ENCODE measurements at regions not wholly inside any gene's neighbourhood (a gene's known extent, or its start where the extent isn't known, plus 50 kb on each side); places are given as distances from the start of the nearest gene placed in this dataset.

GRCh38 chr4:126986828-126987227, 645.9 kb upstream of the INTU start:
- H2AFZ ChIP-seq (ENCODE audit: low read depth, low read length) = no peak overlapping the region
- no peaks in the 10 kb centered on the region for H3K27me3 ChIP-seq (ENCODE audit: insufficient read depth, low read length, poor library complexity)
- no peak overlapping the region for H3K4me2 ChIP-seq (ENCODE audit: insufficient read depth, low read length)
- DNase-seq (no peak), ATAC-seq (ENCODE audit: insufficient read depth, low read depth) (no peak)
- no peaks in the 10 kb centered on the region for H3K4me1 ChIP-seq (ENCODE audit: insufficient read depth, low read length)
- no peaks in the 10 kb centered on the region for H3K9me3 ChIP-seq (ENCODE audit: insufficient read depth, low read length, severe bottlenecking)
- no peaks in the 10 kb centered on the region for H4K20me1 ChIP-seq (ENCODE audit: insufficient read depth, low read length)
- H3K27ac ChIP-seq (ENCODE audit: low read length) = no peak overlapping the region
- no peaks in the 10 kb centered on the region for H3K79me2 ChIP-seq (ENCODE audit: insufficient read depth, low read length)
- TF ChIP-seq EZH2 (IDR thresholded peaks at IDR 0.05; ENCODE audit: borderline replicate concordance, low read depth, low read length, severe bottlenecking) (no peak), CTCF (IDR thresholded peaks at IDR 0.05; ENCODE audit: borderline replicate concordance, extremely low read depth, low read length, poor library complexity, severe bottlenecking) (no peak)
- no peaks in the 10 kb centered on the region for H3K36me3 ChIP-seq (ENCODE audit: insufficient read depth, low read length)
- no peak overlapping the region for H3K9ac ChIP-seq (ENCODE audit: low read depth, low read length)
- no peak overlapping the region for H3K4me3 ChIP-seq (ENCODE audit: low read depth in 1 of 2, low read length in 2 of 2)

GRCh38 chr4:126991965-126992364, 640.8 kb upstream of the INTU start:
- no peak overlapping the region for H3K4me3 ChIP-seq (ENCODE audit: low read depth in 1 of 2, low read length in 2 of 2)
- H3K27me3 ChIP-seq (ENCODE audit: insufficient read depth, low read length, poor library complexity) = no peaks in the 10 kb centered on the region
- H3K4me1 ChIP-seq (ENCODE audit: insufficient read depth, low read length) = no peaks in the 10 kb centered on the region
- H4K20me1 ChIP-seq (ENCODE audit: insufficient read depth, low read length) = no peaks in the 10 kb centered on the region
- H3K9ac ChIP-seq (ENCODE audit: low read depth, low read length) = no peak overlapping the region
- H3K36me3 ChIP-seq (ENCODE audit: insufficient read depth, low read length) = no peaks in the 10 kb centered on the region
- H2AFZ ChIP-seq (ENCODE audit: low read depth, low read length) = no peak overlapping the region
- no peaks in the 10 kb centered on the region for H3K9me3 ChIP-seq (ENCODE audit: insufficient read depth, low read length, severe bottlenecking)
- TF ChIP-seq EZH2 (IDR thresholded peaks at IDR 0.05; ENCODE audit: borderline replicate concordance, low read depth, low read length, severe bottlenecking) = no peak
- no peak for TF ChIP-seq CTCF (IDR thresholded peaks at IDR 0.05; ENCODE audit: borderline replicate concordance, extremely low read depth, low read length, poor library complexity, severe bottlenecking)
- H3K27ac ChIP-seq (ENCODE audit: low read length) = no peak overlapping the region
- H3K4me2 ChIP-seq (ENCODE audit: insufficient read depth, low read length) = no peak overlapping the region
- no peak for ATAC-seq (ENCODE audit: insufficient read depth, low read depth)
- no peak for DNase-seq
- no peaks in the 10 kb centered on the region for H3K79me2 ChIP-seq (ENCODE audit: insufficient read depth, low read length)

- no peak overlapping the region for H2AFZ ChIP-seq (ENCODE audit: low read depth, low read length)
- ATAC-seq (ENCODE audit: insufficient read depth, low read depth) (no peak), DNase-seq (no peak)
- no peaks in the 10 kb centered on the region for H3K36me3 ChIP-seq (ENCODE audit: insufficient read depth, low read length)
- no peak overlapping the region for H3K4me3 ChIP-seq (ENCODE audit: low read depth in 1 of 2, low read length in 2 of 2)
- no peak overlapping the region for H3K27ac ChIP-seq (ENCODE audit: low read length)
- H3K9me3 ChIP-seq (ENCODE audit: insufficient read depth, low read length, severe bottlenecking) = no peaks in the 10 kb centered on the region
- no peaks in the 10 kb centered on the region for H3K27me3 ChIP-seq (ENCODE audit: insufficient read depth, low read length, poor library complexity)
- TF ChIP-seq EZH2 (IDR thresholded peaks at IDR 0.05; ENCODE audit: borderline replicate concordance, low read depth, low read length, severe bottlenecking) (no peak), CTCF (IDR thresholded peaks at IDR 0.05; ENCODE audit: borderline replicate concordance, extremely low read depth, low read length, poor library complexity, severe bottlenecking) (no peak)
- no peaks in the 10 kb centered on the region for H3K79me2 ChIP-seq (ENCODE audit: insufficient read depth, low read length)
- H3K4me1 ChIP-seq (ENCODE audit: insufficient read depth, low read length) = no peaks in the 10 kb centered on the region
- H4K20me1 ChIP-seq (ENCODE audit: insufficient read depth, low read length) = no peaks in the 10 kb centered on the region
- H3K4me2 ChIP-seq (ENCODE audit: insufficient read depth, low read length) = no peak overlapping the region
- no peak overlapping the region for H3K9ac ChIP-seq (ENCODE audit: low read depth, low read length)
Measured at GRCh38 chr4:126992910-126993309, 639.8 kb upstream of the INTU start.

- H3K9ac ChIP-seq (ENCODE audit: low read depth, low read length) = no peak overlapping the region
- no peaks in the 10 kb centered on the region for H3K79me2 ChIP-seq (ENCODE audit: insufficient read depth, low read length)
- no peaks in the 10 kb centered on the region for H3K36me3 ChIP-seq (ENCODE audit: insufficient read depth, low read length)
- no peak overlapping the region for H3K27ac ChIP-seq (ENCODE audit: low read length)
- H3K9me3 ChIP-seq (ENCODE audit: insufficient read depth, low read length, severe bottlenecking) = no peaks in the 10 kb centered on the region
- no peak overlapping the region for H3K4me3 ChIP-seq (ENCODE audit: low read depth in 1 of 2, low read length in 2 of 2)
- no peak overlapping the region for H2AFZ ChIP-seq (ENCODE audit: low read depth, low read length)
- DNase-seq = no peak
- no peaks in the 10 kb centered on the region for H3K4me1 ChIP-seq (ENCODE audit: insufficient read depth, low read length)
- ATAC-seq (ENCODE audit: insufficient read depth, low read depth) = no peak
- H3K27me3 ChIP-seq (ENCODE audit: insufficient read depth, low read length, poor library complexity) = no peaks in the 10 kb centered on the region
- H4K20me1 ChIP-seq (ENCODE audit: insufficient read depth, low read length) = no peaks in the 10 kb centered on the region
- no peak for TF ChIP-seq CTCF (IDR thresholded peaks at IDR 0.05; ENCODE audit: borderline replicate concordance, extremely low read depth, low read length, poor library complexity, severe bottlenecking)
- no peak for TF ChIP-seq EZH2 (IDR thresholded peaks at IDR 0.05; ENCODE audit: borderline replicate concordance, low read depth, low read length, severe bottlenecking)
- H3K4me2 ChIP-seq (ENCODE audit: insufficient read depth, low read length) = no peak overlapping the region
Measured at GRCh38 chr4:126993351-126993750, 639.4 kb upstream of the INTU start.
